ENCODE measurements at regions not wholly inside any gene's neighbourhood (a gene's known extent, or its start where the extent isn't known, plus 50 kb on each side); places are given as distances from the start of the nearest gene placed in this dataset.

DNA sequence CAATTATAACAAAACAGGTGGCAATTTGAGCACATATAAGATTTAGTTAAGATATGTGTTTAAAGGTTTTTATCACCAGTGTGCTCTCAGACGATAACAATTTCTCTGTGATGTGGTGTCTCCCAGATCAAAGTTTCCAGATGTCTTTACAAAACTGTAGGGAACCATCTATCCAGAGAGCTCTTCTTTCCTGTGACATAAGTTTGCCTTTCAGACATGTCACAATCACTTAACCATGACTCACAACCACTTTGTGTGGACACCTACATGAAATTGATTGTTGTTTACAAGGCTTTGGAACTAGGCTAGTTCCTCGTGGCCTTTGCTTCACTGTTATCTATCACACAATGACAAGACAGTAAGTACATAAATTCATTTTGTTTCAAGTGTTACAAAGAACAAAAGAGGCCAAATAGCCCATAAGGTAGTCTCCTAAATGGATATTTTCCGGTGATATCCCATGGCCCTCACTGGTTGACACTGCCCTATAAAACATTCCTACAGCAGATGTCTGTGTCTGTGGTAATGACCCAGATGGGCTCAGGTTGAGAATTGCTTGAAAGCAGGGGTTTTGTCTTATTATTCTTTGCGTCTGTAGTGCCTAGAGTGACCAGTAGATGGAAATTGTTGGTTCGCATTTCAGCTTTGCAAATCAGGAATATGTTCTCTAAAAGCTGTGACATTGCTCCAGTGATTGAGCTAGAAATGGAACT is 297.8 kb upstream of the FAM241A start:
- TF ChIP-seq, protein P1, sequence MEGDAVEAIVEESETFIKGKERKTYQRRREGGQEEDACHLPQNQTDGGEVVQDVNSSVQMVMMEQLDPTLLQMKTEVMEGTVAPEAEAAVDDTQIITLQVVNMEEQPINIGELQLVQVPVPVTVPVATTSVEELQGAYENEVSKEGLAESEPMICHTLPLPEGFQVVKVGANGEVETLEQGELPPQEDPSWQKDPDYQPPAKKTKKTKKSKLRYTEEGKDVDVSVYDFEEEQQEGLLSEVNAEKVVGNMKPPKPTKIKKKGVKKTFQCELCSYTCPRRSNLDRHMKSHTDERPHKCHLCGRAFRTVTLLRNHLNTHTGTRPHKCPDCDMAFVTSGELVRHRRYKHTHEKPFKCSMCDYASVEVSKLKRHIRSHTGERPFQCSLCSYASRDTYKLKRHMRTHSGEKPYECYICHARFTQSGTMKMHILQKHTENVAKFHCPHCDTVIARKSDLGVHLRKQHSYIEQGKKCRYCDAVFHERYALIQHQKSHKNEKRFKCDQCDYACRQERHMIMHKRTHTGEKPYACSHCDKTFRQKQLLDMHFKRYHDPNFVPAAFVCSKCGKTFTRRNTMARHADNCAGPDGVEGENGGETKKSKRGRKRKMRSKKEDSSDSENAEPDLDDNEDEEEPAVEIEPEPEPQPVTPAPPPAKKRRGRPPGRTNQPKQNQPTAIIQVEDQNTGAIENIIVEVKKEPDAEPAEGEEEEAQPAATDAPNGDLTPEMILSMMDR (IDR thresholded peaks at IDR 0.05) = peak; percentile 29; the same call in 1 of the 2 replicates
- no peak for TF ChIP-seq TCF7L2 (IDR thresholded peaks at IDR 0.05; ENCODE audit: low read depth, low read length)
